Suppressor macrophage treated with lipopolysaccharide for 4 hours (primary cell): ENCODE measurements at regions not wholly inside any gene's neighbourhood (a gene's known extent, or its start where the extent isn't known, plus 50 kb on each side); places are given as distances from the start of the nearest gene placed in this dataset.
A peak's percentile ranks its signal among the peaks of the same experiment; 100 is the strongest.
"Not testable (repeated sequence)": the region's sequence is repeated elsewhere in the genome, so short reads cannot be mapped to it uniquely, and the experiment has no call there.

Source experiments
- DNase-seq: peaks from one replicate; pipeline ENCODE4 v3.0.0-alpha.2; 2020

- DNase-seq: no peak
These were observed 293.7 kb upstream of the GADL1 start for GRCh38 chr3:31188112-31188511.

- DNase-seq: no peak
These were observed 294.9 kb upstream of the GADL1 start for GRCh38 chr3:31189330-31189729.

GRCh38 chr3:31189971-31190370 lies 295.5 kb upstream of the GADL1 start:
- DNase-seq: no peak

DNA sequence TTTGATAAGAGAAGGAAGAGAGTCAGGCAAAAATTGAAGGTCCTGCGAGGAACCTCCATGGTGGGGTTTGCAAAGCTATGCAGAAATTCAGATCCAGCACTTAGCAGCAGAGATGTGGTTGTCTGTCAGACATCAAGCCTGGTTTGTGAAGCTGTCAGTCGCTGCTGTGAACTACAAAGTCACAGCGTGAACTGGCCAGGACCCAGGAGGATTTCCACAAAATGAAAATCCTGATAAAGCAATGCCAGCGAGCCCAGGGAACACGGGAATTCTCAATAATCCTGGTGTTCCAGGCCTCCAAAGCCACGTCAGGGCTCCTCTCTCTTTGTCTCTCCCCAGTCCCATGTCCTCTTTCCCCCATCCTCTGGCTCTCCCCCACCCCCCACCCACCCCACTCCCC lies 296.9 kb upstream of the GADL1 start:
- no peak for DNase-seq

DNA sequence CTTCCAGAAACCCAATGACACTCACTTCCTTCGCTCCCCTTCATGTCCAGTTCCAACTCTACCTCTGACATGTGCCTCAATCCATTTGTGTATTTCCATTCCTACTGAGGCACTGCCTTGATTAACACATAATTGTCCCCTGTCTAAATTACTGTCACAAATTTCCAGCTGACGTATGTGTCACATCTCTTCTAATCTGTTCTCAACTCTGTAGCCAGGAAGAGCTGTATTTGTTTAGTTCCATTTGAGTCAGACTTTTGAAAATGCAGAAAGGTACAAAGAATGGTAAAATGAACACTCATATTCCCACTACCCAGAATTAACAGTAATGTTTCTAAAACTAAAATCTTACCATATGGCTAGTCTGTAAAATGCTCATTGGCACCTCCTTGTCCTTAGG lies 299.0 kb upstream of the GADL1 start:
- DNase-seq: no peak

DNA sequence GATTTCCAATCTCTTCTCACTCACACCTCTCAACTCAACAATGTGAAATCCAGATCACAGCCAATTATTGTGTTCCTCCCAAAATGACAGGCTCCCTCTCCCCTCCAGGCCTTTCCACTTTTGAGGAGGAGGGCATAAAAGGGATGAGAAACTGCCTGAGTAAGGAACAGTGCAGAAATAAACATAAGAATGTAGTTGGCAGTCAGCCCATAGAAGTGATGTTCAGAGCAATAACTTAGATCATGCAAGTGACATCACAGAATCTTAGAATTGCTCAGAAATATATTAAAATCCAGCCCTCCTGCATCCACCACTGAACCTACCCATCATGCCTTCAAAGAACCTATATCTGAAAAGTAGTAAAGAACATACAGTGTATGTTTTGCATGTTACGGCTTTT lies 299.4 kb upstream of the GADL1 start:
- no peak for DNase-seq

GRCh38 chr3:31196261-31196660 lies 301.8 kb upstream of the GADL1 start:
- no peak for DNase-seq

- no peak for DNase-seq
These were observed 302.5 kb upstream of the GADL1 start for GRCh38 chr3:31196881-31197364.

DNA sequence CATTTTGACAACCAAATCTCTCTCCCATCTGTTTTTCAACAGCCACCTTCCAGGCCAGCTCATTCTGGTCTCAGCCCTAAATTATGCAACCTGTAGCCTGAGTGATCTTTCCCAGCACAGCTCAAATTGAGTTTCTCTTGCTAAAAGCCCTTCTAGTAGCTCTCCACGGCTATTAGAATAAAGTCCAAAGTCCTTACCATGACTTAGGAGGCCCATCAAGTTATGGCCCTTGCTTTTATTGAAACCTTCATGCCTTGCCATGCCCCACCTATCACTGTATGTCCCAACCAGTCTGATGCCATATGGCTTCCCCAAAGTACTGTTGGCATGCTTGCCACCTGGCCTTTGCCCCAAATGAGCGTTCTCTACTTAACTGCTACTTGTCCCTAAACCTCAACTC lies 303.5 kb upstream of the GADL1 start:
- DNase-seq: no peak

DNA sequence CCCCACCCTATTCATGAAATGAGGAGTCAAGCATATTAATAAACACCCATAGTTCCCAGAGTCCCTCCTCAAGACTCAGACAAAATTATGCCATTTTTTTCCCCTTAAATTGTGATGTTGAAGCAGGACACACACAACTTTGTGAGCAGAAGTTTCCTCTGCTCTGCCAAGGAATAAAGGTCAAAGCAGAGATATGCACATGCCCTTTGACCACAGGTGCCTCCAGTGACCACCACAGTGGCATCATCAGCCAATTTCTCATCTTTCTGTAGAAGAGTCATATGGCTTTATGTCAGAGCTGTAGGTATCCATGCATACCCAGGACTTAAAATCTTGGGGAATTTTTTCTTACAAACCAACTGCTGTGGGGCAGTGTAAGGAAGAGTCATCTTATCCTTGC lies 304.4 kb upstream of the GADL1 start:
- no peak for DNase-seq

DNA sequence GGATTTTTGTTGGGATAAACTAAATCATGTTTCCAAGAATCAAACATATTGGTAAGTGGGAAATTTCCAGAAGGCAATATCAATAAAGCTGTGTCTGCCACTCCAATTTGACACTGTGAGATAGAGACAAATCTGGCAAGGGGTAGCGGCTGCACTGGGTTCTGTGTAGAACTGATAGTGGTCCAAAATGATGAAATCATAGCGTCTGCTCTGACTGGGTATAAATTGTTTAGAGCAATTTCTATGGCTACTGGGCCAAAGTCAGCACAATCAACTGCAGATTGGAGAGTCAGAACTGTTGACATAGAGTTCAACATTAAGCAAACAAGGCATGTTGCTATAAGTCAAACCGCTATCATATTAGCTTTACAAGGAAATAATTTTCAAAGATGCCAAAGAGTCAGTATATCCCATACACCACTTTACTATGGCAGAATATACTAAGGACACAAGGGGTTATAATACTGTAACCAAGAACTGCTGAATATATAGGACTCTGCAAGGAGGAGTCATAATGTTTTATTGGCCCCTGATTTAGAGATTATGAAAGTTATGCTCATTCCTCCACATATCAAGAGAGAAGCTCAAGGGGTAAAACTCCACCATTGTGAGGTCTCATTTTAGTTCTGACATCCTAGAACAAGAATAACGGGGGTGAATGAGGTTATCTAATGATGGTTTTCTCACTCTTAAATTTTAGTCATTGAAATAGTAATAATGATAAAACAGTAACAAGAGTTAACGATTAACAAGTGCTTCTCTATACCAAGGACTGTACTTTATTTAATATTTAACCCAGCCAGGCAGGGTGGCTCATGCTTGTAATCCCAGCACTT lies 309.7 kb upstream of the GADL1 start:
- no peak for DNase-seq

- not testable (repeated sequence) for DNase-seq
These were observed 310.3 kb upstream of the GADL1 start for GRCh38 chr3:31204796-31205056.

DNA sequence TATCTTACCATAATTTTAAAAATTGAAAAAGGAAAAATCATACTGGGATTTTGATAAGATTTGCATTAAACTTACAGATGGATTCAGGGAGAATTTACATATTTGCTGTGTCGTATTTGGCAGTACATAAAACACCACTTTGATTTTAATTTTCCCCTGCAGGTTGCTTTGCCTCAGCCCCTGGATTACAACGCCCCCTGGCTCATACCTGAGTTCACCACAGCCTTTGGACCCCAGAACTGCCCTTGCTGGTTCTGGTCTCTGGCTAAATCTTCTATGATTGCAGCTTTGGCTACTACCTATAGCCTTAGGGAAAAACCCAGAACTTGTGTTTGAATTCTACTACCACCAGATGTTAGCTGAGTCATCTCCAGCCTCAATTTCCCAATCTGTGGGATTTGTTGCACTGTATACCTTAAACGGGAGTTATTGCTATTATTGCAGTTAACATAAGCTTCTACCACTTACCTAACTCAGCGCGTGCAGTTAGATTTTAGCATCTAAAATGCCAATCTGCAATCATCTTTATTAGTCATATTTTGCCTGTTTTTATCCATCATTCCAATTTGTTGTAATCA lies 315.7 kb upstream of the GADL1 start:
- no peak for DNase-seq

DNA sequence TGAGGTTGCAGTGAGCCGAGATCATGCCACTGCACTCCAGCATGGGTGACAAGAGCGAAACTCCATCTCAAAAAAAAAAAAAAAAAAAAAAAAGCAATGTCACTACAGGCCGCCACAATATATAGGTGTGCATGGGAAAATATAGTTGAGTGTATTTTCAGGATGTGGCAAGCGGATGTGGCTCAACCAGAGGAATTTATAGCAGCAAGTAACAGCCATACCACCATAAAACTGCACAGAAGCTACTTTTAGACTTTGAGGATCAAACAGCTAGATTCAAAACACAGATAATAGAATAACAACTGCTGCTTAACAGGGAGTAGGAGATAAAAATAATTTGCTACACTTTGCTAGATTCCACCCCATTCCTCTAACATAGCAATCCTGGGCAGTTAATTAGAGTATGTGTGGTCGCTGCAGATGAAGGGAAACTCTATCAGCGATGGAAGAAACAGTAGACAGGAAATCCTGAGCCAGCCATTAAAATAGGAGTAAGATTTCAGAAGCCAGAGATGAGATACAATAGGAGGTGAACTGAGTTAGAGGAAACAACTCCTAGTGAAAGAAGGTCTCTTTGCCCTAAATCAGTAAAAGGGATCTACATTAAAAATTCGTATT lies 318.7 kb upstream of the STT3B start:
- DNase-seq: no peak

DNA sequence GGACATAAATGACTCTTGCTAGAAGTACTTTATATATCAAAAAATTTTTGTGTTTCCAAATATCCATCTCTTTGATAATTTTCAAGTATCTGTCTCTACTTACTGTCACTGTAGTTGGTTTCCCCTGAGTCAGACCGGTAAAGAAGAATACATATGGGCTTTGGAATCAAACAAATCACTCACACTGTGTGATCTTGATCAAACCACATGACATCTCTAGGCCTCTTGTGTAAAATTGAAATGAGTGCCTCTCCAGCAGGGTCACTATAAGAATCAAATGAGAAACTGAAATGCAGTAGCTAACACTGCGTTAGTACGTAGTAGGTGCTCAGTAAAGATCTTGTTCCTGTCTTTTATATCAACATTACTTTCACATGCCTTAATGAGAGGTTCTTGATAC lies 314.6 kb upstream of the STT3B start:
- no peak for DNase-seq

DNA sequence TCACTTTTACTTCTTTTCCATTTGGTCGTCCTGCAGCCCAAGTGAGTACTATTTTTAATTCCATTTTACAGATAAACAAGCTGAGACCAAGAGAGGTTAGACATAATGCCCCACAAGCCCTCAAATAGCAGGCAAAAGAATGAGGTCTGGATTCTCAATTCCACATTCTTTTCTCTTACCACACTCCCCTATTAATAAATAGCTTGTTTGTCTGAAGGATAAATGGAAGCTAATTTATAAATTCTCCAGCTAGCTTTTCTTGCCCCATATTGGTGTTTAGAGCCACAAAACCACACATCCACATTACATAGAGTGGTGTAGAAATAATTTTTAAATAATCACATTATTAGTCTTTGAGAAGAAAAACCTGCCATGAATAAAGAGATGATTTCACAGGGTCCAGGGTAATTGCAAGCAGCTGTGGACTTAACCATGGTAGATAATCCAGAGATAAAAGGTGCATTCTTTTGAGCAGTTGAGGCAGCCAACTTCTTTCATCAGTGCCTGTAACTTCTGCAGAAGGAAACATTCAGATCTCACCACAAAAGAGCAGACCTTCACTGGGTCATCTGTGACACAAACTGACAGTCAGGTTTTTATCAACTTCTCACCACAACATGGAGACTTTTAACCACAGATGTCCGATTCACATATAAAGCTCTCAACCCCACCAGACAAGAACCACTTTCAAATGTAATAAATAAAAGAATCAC lies 313.4 kb upstream of the STT3B start:
- no peak for DNase-seq

GRCh38 chr3:31220431-31220830 lies 312.3 kb upstream of the STT3B start:
- no peak for DNase-seq

- DNase-seq: no peak
These were observed 309.4 kb upstream of the STT3B start for GRCh38 chr3:31223278-31223677.

- DNase-seq: no peak
These were observed 307.8 kb upstream of the STT3B start for GRCh38 chr3:31224936-31225335.

DNA sequence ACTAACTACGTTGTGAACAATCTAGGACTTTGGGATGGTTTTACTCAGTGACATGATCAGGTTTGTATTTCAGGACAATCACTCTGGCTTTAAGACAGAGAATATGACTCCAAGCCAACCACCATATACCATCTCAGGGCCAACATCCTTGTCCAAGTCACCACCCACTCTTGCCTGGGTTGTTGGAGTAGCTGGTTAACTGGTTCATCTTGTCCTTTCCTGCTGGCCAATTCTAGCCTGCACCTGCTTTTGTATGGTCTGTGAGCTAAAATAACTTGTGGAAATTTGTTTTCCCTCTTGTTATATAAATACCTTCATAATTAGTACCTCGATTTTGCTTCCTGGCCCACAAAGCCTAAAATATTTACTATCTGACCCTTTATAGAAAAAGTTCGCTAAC lies 306.8 kb upstream of the STT3B start:
- no peak for DNase-seq

DNA sequence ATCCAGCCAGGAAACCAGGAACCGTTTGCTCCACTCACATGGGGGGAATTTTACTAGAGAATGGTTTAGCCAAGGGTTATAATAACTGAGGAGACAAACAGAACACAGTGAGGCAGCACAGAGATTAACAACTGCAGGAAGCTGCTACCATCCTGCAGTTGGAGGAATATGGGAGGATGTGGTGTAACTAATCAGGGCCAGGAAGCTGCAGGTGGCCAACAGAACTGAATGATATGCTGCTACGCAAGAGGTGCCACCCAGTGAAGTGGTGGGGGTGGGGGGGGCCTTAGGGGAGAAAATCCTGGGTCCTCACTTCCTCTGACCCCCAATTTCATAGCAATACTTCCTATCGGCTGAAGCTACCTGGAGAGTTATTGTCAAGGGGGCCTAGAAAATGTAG lies 306.4 kb upstream of the STT3B start:
- no peak for DNase-seq

GRCh38 chr3:31227131-31227562 lies 305.6 kb upstream of the STT3B start:
- peak; percentile 62 for DNase-seq

DNA sequence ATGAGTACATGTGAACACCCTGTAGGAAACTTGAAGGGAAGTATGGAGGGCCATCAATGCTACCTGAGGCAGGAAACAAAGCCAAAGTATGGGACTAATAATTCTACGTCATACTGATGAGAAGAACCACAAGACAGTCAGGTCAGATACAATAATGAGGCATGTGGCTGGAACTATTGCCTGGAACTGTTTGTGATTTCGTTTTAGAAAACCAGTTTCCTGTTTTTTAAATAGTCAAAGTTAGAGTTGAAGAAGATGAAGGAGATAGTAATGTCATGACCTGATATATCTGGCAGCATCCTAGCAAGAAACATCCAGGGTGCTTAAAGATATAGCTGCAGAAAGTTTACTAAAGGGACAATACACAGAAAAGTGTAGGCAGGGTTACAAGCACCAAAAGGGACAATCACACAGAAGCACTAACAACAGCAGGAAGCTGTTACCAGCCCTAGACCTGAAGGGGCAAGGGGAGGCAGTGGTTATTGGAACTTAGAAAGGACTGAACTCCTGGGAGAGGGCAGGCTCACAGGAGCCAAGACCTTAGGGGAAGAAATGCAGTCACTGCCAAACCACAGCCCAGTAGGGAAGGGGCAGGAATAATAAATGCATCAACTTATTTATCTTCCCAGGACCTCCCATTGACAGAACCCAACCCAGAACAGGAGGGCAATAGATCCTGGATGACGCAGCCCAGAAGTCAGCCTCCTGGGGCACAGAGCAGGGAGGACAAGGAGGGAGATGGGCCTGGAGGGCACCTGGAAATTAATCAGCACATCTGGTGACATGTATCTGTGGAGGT lies 302.1 kb upstream of the STT3B start:
- no peak for DNase-seq
